HEK293 (cell line): ENCODE measurements at regions not wholly inside any gene's neighbourhood (a gene's known extent, or its start where the extent isn't known, plus 50 kb on each side); places are given as distances from the start of the nearest gene placed in this dataset.

Experiments used
- FEZF1 ChIP-seq: fragments of 450-650 bp; formaldehyde crosslinking; IDR thresholded peaks from 2 replicates; pipeline ENCODE4 v1.5.1; 2016; ENCODE audit warnings: missing biosample characterization, missing genetic modification characterization
- GLIS2 ChIP-seq: fragments of 450-650 bp; formaldehyde crosslinking; IDR thresholded peaks from 2 replicates; pipeline ENCODE4 v1.5.1; 2016; ENCODE audit warnings: missing biosample characterization, missing genetic modification characterization
- MEIS1 ChIP-seq: sonication (generic); formaldehyde crosslinking; IDR thresholded peaks from 2 replicates; pipeline ENCODE4 v1.8.1; 2022; ENCODE audit warnings: missing genetic modification reagents, mild to moderate bottlenecking, borderline replicate concordance
- REPIN1 ChIP-seq: fragments of 450-650 bp; formaldehyde crosslinking; IDR thresholded peaks from 2 replicates; pipeline ENCODE4 v1.5.1; 2017; ENCODE audit warnings: missing biosample characterization, missing genetic modification characterization, low read depth
- SP3 ChIP-seq: fragments of 450-650 bp; formaldehyde crosslinking; IDR thresholded peaks from 2 replicates; pipeline ENCODE4 v1.5.1; 2016; ENCODE audit warnings: missing biosample characterization, missing genetic modification characterization
- ZNF24 ChIP-seq: fragments of 450-650 bp; formaldehyde crosslinking; IDR thresholded peaks from 2 replicates; pipeline ENCODE4 v1.5.1; 2016; ENCODE audit warnings: missing biosample characterization, missing genetic modification characterization
- ZNF324 ChIP-seq: fragments of 450-650 bp; formaldehyde crosslinking; IDR thresholded peaks from 2 replicates; pipeline ENCODE4 v1.5.1; 2016; ENCODE audit warnings: missing biosample characterization, missing genetic modification characterization
- ZNF37A ChIP-seq: fragments of 450-650 bp; IDR thresholded peaks from 2 replicates; pipeline ENCODE4 v1.5.1; 2018; ENCODE audit warnings: missing biosample characterization, missing genetic modification characterization
- ZNF48 ChIP-seq: fragments of 450-650 bp; formaldehyde crosslinking; IDR thresholded peaks from 2 replicates; pipeline ENCODE4 v1.5.1; 2016; ENCODE audit warnings: missing biosample characterization, missing genetic modification characterization
- ZNF510 ChIP-seq: fragments of 450-650 bp; formaldehyde crosslinking; IDR thresholded peaks from 2 replicates; pipeline ENCODE4 v1.5.1; 2018; ENCODE audit warnings: mild to moderate bottlenecking, missing genetic modification characterization, missing biosample characterization; ENCODE audit not compliant: insufficient replicate concordance
- ZNF596 ChIP-seq: fragments of 450-650 bp; IDR thresholded peaks from 2 replicates; pipeline ENCODE4 v1.5.0; 2018; ENCODE audit warnings: missing biosample characterization, mild to moderate bottlenecking, missing genetic modification characterization, moderate library complexity
- ZNF664 ChIP-seq: fragments of 450-650 bp; formaldehyde crosslinking; IDR thresholded peaks from 2 replicates; pipeline ENCODE4 v1.5.1; 2016; ENCODE audit warnings: missing biosample characterization, missing genetic modification characterization
- ZNF792 ChIP-seq: fragments of 450-650 bp; formaldehyde crosslinking; IDR thresholded peaks from 2 replicates; pipeline ENCODE4 v1.5.1; 2016; ENCODE audit warnings: missing biosample characterization, missing genetic modification characterization
- ZNF843 ChIP-seq: fragments of 450-650 bp; formaldehyde crosslinking; IDR thresholded peaks from 2 replicates; pipeline ENCODE4 v1.5.1; 2016; ENCODE audit warnings: missing biosample characterization, missing genetic modification characterization
- TF ChIP-seq, protein P1 (sequence below): fragments of 450-650 bp; formaldehyde crosslinking; IDR thresholded peaks from 2 replicates; pipeline ENCODE4 v1.5.1; 2016; ENCODE audit warnings: missing biosample characterization, missing genetic modification characterization
- TF ChIP-seq, protein P2 (sequence below): fragments of 450-650 bp; formaldehyde crosslinking; IDR thresholded peaks from 2 replicates; pipeline ENCODE4 v1.5.1; 2016; ENCODE audit warnings: missing biosample characterization, missing genetic modification characterization
- TF ChIP-seq, protein P3 (sequence below): fragments of 450-650 bp; formaldehyde crosslinking; IDR thresholded peaks from 2 replicates; pipeline ENCODE4 v1.5.1; 2016; ENCODE audit warnings: missing biosample characterization, missing genetic modification characterization
- TF ChIP-seq, protein P4 (sequence below): fragments of 450-650 bp; formaldehyde crosslinking; IDR thresholded peaks from 2 replicates; pipeline ENCODE4 v1.5.1; 2017; ENCODE audit warnings: missing biosample characterization, missing genetic modification characterization
- TF ChIP-seq, protein P5 (sequence below): fragments of 450-650 bp; formaldehyde crosslinking; IDR thresholded peaks from 2 replicates; pipeline ENCODE4 v1.5.1; 2016; ENCODE audit warnings: missing biosample characterization, missing genetic modification characterization
- TF ChIP-seq, protein P6 (sequence below): fragments of 450-650 bp; formaldehyde crosslinking; IDR thresholded peaks from 2 replicates; pipeline ENCODE4 v1.5.1; 2017; ENCODE audit warnings: missing biosample characterization, missing genetic modification characterization
- TF ChIP-seq, protein P7 (sequence below): fragments of 450-650 bp; formaldehyde crosslinking; IDR thresholded peaks from 2 replicates; pipeline ENCODE4 v1.5.1; 2016; ENCODE audit warnings: missing biosample characterization, missing genetic modification characterization, borderline replicate concordance

DNA sequence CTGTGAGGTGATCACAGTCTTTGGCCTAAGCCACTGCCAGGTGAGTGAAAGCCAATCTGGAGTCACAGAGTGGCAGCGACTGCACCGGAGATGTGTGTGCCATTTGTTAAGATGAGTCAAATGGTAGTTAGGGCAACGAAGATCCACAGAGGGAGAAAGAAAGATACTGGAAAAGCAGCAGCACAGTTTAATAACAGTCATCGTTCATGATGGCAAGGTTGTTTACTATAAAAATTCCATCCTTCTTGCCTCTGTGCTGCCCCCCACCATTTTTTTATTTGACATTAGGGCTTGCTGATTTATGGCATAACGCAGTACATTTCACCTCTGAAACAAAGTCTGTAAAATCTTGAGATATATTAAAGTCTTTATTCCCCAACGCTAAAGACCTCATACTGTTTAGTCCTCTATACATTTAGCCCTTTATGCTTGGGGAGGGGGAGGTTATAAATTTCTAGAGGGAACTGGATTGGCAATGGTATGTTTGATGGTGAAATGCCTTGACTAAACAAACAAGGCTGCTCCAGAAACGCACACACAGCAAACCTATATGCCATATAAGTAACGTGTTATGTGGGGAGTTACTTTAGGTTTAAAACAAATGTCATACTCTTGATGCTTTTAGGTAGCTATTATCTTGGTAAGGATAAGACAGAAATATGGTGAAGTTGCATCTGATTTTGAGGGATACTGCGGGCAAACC is 55.8 kb upstream of the ABL1 start (continued):
- TF ChIP-seq, protein P1, sequence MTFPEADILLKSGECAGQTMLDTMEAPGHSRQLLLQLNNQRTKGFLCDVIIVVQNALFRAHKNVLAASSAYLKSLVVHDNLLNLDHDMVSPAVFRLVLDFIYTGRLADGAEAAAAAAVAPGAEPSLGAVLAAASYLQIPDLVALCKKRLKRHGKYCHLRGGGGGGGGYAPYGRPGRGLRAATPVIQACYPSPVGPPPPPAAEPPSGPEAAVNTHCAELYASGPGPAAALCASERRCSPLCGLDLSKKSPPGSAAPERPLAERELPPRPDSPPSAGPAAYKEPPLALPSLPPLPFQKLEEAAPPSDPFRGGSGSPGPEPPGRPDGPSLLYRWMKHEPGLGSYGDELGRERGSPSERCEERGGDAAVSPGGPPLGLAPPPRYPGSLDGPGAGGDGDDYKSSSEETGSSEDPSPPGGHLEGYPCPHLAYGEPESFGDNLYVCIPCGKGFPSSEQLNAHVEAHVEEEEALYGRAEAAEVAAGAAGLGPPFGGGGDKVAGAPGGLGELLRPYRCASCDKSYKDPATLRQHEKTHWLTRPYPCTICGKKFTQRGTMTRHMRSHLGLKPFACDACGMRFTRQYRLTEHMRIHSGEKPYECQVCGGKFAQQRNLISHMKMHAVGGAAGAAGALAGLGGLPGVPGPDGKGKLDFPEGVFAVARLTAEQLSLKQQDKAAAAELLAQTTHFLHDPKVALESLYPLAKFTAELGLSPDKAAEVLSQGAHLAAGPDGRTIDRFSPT (tag by site-specific recombination) = no peak
- TF ChIP-seq MEIS1 (CRISPR knock-in tag) (no peak), ZNF843 (tag by site-specific recombination) (0 out of 2 replicates have a peak, but pooled peaks have one; percentile 22), ZNF48 (no peak), ZNF510 (tag by site-specific recombination) (no peak), ZNF37A (tag by site-specific recombination) (no peak), ZNF792 (no peak), ZNF24 (tag by site-specific recombination) (no peak), REPIN1 (tag by site-specific recombination) (no peak), SP3 (tag by site-specific recombination) (no peak), GLIS2 (no peak), ZNF324 (no peak), ZNF596 (no peak), FEZF1 (peak; percentile 32; the same call in 1 of the 2 replicates), ZNF664 (tag by site-specific recombination) (no peak)
- TF ChIP-seq, protein P2, sequence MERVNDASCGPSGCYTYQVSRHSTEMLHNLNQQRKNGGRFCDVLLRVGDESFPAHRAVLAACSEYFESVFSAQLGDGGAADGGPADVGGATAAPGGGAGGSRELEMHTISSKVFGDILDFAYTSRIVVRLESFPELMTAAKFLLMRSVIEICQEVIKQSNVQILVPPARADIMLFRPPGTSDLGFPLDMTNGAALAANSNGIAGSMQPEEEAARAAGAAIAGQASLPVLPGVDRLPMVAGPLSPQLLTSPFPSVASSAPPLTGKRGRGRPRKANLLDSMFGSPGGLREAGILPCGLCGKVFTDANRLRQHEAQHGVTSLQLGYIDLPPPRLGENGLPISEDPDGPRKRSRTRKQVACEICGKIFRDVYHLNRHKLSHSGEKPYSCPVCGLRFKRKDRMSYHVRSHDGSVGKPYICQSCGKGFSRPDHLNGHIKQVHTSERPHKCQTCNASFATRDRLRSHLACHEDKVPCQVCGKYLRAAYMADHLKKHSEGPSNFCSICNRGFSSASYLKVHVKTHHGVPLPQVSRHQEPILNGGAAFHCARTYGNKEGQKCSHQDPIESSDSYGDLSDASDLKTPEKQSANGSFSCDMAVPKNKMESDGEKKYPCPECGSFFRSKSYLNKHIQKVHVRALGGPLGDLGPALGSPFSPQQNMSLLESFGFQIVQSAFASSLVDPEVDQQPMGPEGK (tag by site-specific recombination) = 0 out of 2 replicates have a peak, but pooled peaks have one; percentile 20
- TF ChIP-seq, protein P3, sequence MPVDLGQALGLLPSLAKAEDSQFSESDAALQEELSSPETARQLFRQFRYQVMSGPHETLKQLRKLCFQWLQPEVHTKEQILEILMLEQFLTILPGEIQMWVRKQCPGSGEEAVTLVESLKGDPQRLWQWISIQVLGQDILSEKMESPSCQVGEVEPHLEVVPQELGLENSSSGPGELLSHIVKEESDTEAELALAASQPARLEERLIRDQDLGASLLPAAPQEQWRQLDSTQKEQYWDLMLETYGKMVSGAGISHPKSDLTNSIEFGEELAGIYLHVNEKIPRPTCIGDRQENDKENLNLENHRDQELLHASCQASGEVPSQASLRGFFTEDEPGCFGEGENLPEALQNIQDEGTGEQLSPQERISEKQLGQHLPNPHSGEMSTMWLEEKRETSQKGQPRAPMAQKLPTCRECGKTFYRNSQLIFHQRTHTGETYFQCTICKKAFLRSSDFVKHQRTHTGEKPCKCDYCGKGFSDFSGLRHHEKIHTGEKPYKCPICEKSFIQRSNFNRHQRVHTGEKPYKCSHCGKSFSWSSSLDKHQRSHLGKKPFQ (tag by site-specific recombination) = no peak
- TF ChIP-seq, protein P4, sequence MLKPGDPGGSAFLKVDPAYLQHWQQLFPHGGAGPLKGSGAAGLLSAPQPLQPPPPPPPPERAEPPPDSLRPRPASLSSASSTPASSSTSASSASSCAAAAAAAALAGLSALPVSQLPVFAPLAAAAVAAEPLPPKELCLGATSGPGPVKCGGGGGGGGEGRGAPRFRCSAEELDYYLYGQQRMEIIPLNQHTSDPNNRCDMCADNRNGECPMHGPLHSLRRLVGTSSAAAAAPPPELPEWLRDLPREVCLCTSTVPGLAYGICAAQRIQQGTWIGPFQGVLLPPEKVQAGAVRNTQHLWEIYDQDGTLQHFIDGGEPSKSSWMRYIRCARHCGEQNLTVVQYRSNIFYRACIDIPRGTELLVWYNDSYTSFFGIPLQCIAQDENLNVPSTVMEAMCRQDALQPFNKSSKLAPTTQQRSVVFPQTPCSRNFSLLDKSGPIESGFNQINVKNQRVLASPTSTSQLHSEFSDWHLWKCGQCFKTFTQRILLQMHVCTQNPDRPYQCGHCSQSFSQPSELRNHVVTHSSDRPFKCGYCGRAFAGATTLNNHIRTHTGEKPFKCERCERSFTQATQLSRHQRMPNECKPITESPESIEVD (tag by site-specific recombination) = peak; percentile 91
- TF ChIP-seq, protein P5, sequence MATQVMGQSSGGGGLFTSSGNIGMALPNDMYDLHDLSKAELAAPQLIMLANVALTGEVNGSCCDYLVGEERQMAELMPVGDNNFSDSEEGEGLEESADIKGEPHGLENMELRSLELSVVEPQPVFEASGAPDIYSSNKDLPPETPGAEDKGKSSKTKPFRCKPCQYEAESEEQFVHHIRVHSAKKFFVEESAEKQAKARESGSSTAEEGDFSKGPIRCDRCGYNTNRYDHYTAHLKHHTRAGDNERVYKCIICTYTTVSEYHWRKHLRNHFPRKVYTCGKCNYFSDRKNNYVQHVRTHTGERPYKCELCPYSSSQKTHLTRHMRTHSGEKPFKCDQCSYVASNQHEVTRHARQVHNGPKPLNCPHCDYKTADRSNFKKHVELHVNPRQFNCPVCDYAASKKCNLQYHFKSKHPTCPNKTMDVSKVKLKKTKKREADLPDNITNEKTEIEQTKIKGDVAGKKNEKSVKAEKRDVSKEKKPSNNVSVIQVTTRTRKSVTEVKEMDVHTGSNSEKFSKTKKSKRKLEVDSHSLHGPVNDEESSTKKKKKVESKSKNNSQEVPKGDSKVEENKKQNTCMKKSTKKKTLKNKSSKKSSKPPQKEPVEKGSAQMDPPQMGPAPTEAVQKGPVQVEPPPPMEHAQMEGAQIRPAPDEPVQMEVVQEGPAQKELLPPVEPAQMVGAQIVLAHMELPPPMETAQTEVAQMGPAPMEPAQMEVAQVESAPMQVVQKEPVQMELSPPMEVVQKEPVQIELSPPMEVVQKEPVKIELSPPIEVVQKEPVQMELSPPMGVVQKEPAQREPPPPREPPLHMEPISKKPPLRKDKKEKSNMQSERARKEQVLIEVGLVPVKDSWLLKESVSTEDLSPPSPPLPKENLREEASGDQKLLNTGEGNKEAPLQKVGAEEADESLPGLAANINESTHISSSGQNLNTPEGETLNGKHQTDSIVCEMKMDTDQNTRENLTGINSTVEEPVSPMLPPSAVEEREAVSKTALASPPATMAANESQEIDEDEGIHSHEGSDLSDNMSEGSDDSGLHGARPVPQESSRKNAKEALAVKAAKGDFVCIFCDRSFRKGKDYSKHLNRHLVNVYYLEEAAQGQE = no peak
- TF ChIP-seq, protein P6, sequence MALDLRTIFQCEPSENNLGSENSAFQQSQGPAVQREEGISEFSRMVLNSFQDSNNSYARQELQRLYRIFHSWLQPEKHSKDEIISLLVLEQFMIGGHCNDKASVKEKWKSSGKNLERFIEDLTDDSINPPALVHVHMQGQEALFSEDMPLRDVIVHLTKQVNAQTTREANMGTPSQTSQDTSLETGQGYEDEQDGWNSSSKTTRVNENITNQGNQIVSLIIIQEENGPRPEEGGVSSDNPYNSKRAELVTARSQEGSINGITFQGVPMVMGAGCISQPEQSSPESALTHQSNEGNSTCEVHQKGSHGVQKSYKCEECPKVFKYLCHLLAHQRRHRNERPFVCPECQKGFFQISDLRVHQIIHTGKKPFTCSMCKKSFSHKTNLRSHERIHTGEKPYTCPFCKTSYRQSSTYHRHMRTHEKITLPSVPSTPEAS (tag by site-specific recombination) = peak; percentile 8; the same call in 1 of the 2 replicates
- TF ChIP-seq, protein P7, sequence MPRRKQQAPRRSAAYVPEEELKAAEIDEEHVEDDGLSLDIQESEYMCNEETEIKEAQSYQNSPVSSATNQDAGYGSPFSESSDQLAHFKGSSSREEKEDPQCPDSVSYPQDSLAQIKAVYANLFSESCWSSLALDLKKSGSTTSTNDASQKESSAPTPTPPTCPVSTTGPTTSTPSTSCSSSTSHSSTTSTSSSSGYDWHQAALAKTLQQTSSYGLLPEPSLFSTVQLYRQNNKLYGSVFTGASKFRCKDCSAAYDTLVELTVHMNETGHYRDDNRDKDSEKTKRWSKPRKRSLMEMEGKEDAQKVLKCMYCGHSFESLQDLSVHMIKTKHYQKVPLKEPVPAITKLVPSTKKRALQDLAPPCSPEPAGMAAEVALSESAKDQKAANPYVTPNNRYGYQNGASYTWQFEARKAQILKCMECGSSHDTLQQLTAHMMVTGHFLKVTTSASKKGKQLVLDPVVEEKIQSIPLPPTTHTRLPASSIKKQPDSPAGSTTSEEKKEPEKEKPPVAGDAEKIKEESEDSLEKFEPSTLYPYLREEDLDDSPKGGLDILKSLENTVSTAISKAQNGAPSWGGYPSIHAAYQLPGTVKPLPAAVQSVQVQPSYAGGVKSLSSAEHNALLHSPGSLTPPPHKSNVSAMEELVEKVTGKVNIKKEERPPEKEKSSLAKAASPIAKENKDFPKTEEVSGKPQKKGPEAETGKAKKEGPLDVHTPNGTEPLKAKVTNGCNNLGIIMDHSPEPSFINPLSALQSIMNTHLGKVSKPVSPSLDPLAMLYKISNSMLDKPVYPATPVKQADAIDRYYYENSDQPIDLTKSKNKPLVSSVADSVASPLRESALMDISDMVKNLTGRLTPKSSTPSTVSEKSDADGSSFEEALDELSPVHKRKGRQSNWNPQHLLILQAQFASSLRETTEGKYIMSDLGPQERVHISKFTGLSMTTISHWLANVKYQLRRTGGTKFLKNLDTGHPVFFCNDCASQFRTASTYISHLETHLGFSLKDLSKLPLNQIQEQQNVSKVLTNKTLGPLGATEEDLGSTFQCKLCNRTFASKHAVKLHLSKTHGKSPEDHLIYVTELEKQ (tag by site-specific recombination) = peak; percentile 11; the same call in 1 of the 2 replicates
